CMK (cell line): ENCODE measurements at regions not wholly inside any gene's neighbourhood (a gene's known extent, or its start where the extent isn't known, plus 50 kb on each side); places are given as distances from the start of the nearest gene placed in this dataset.
"Not testable (repeated sequence)": the region's sequence is repeated elsewhere in the genome, so short reads cannot be mapped to it uniquely, and the experiment has no call there.

ENCODE experiments used
- DNase-seq: peaks from one replicate; pipeline ENCODE4 v3.0.0-alpha.2; 2010; ENCODE audit warnings: low read depth

- DNase-seq, result no peak
Observed at GRCh38 chr3:153903430-153903829, 217.8 kb upstream of the ARHGEF26 start.

DNA sequence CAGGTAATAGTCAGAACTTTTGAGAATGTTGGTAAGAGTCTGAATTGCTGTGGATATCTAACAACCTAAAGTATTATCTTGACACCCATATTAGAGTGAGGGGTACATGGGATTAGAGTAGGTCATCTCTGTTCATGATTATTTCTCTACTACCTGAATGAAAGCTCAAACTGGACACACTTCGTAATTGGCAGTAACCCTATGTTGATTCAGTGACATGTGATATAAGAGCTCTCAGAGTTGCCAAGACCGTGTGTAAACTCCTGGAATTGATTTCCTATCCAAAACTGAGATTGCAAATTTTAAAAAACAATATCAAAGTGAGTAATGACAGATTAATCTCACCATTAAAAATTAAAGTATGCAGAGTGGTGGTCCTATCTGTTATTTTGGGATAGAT, 214.8 kb upstream of the ARHGEF26 start:
- DNase-seq, result no peak

DNA sequence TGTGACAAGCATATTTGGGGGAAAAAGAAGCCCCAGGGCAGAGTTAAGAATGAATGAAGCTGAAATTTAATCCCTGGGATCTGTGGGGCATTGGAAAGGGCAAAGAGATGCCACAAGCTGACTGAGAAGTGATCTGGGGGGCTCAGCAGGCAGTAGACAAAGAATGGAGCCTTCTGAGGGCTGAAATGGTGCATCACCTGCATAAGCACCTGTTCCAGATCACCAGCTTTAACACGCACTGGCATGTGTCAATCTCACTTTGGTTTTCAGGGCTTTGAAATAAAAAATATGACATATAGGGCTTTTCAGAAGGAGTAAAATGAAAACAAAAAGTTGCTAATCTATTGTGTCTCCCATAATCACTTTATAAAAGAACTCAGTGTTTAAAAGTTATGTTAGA, 210.8 kb upstream of the ARHGEF26 start:
- no peak for DNase-seq

DNA sequence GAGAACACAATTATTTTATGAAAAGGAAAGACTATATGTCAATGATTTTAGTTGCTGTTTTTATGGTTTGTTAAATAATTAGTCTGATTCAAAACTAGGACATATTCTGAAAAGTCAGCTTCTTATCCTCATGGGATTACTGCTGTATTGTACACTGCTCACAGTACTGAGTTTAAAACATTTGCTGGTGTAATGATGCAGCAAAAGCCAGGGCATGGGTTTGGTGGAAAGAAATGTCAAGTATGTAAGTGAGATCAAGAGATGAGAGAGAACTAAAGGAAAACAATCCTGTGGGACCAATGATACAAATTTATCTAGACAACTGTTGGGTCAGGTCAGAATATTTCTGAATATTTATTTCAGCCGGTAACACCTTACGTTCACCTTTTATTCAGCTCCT, 210.1 kb upstream of the ARHGEF26 start:
- no peak for DNase-seq

DNA sequence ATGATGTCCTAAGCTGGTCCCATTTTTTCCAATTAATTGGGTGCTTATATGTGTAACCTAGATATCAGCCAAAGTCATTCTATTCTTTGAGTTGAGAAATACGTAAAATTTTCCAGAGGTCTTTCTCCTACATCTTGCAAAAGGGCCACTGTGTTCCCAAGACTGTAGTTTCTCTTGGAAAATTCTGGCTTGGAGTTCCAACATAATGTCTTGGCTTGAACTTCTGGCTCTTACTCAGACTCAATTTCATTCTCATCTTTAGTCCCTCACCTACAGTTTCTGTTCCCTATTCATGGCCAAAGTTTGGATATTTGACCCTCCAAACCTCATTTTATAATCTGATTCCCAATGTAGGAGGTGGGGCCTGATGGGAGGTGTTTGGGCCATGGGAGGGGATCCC, 201.4 kb upstream of the ARHGEF26 start:
- DNase-seq, result no peak

DNA sequence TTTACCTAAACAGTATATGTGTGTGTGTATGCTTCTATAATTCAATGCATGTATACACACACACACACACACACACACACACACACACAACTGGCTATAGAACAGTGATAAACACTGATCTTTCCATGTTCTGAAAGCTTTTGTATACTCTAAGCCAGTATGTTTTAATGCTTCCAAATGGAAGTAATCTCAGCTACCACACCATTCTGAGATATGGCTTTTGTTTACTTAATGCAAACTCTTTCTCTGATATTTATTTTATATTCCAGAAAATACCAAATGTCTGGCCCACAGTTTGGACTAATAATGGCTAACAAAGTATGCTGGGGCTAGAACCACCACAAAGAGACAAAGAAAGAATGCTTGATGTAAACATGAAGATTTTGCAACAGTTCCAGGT, 199.4 kb upstream of the ARHGEF26 start:
- no peak for DNase-seq

- no peak for DNase-seq
Observed at GRCh38 chr3:153925841-153926514, 195.2 kb upstream of the ARHGEF26 start.

DNA sequence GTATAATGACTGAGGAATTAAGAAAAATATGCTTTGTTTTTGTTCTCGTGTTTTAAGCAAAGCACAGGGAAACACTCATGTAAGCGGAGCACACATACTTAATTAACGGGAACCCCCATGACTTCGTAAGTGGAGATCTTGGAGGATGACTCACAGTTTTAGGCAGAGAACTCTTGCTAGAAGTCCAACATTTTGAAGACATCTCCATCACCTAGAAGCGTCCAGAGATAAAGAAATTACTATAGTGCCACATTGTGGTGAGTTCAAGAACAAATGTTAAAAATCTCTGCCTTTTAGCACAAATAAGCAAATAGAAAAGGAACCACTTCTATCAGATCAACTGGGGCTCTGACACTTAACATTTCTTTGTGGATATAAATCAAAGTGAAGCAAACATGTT, 194.1 kb upstream of the ARHGEF26 start:
- no peak for DNase-seq

- no peak for DNase-seq
Observed at GRCh38 chr3:153928851-153929250, 192.3 kb upstream of the ARHGEF26 start.

DNA sequence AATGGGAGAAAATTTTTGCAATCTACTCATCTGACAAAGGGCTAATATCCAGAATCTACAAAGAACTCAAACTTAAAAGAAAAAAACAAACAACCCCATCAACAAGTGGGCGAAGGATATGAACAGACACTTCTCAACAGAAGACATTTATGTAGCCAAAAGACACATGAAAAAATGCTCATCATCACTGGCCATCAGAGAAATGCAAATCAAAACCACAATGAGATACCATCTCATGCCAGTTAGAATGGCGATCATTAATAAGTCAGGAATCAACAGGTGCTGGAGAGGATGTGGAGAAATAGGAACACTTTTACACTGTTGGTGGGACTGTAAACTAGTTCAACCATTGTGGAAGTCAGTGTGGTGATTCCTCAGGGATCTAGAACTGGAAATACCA, 187.7 kb upstream of the ARHGEF26 start:
- not testable (repeated sequence) for DNase-seq

- DNase-seq, result no peak
Observed at GRCh38 chr3:153944084-153944483, 177.1 kb upstream of the ARHGEF26 start.

DNA sequence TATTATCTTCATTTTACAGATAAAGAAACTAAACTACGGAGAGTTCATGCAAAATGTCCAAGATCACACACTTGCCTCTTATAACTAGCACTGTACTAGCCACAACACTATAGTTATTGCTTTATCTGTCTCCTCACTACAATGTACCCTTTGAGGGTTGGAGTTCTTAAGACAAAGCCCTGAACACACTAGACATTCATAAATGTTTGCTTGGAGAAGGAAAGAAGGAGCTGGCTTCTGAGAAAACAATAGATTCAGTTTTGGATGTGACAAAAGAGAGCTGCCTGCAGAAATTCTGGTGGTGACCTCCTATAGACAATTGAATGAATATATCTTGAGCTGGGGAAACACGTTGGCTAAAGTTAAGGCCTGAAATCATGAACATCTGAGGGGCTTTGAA, 169.9 kb upstream of the ARHGEF26 start:
- no peak for DNase-seq

DNA sequence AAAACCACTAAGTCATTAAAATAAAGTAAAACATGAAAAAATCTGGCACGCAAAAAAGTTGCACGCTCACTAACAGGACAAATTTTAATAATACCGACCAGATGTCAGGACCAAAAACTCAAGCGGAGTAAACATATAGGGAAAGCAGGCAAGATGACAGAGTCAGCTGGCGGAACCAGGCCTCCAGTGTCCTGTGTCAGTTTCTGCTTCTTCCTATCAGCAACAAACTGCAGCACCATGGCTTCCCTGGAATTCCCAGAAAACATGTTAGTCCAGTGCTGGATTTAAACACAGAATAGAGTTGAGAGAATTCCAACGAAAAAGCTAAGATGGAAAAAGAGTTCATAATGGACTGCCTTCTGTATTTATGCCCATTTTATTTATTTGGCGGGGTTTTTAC, 169.1 kb upstream of the ARHGEF26 start:
- no peak for DNase-seq

DNA sequence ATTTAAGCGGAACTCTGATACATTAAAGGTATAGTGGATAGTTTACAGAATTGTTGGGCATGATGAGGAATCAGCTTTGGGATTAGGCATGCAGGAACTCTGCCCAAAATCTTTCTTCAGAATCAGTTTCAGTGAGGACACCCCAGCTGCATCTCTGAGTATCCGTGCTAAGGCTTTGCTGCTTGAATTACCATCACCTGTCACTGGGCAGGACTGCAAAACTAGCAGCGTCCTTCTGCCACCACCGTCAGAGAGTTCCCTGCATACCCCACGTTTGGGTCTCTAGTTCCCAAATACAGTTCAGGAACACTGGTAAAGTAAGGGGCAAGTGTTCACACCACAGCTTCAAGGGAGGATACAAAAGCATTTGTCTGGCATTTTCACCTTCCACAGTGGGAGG, 164.6 kb upstream of the ARHGEF26 start:
- no peak for DNase-seq

GRCh38 chr3:153957421-153957820, 163.8 kb upstream of the ARHGEF26 start:
- DNase-seq, result no peak

DNA sequence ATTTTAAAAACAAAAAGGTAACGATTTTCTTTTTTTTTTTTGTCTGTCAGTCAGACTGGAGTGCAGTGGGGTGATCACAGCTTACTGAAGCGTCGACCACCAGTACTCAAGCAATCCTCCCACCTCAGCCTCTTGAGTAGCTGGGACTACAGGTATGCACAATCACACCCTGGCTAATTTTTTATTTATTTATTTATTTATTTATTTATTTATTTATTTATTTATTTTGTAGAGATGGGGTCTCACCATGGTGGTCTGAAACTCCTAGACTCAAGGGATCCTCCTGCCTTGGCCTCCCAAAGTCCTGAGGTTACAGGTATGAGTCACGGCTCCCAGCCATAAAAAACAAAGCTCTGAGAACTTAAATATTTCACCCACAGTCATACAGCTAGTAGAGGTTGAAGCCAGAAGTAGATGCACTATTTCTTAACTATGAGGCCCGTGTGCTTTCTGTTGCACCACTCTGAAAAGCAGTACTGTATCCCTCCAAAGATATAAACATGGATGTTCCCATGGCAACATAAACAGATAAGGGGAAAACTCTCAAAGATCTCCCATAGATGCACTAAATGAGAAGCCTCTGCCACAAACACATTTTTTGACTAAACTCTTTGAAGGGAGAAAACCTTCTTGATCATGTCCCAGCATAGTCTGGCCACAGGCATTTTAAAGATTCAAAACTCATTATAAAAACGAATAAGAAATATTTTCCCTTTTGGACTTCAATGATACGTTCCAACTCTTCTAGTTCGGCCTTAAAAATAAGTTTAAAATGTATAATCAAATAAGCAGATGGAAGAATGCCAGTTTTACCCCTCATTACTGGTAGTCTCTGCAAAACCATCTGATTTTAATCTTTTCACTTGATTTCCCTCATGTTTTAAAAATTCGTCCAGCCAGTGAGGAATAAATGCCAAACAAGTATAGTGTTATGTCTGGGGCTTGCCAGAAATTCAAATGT, 162.3 kb upstream of the ARHGEF26 start:
- DNase-seq, result no peak

- DNase-seq, result no peak
Observed at GRCh38 chr3:153960458-153961074, 160.6 kb upstream of the ARHGEF26 start.

DNA sequence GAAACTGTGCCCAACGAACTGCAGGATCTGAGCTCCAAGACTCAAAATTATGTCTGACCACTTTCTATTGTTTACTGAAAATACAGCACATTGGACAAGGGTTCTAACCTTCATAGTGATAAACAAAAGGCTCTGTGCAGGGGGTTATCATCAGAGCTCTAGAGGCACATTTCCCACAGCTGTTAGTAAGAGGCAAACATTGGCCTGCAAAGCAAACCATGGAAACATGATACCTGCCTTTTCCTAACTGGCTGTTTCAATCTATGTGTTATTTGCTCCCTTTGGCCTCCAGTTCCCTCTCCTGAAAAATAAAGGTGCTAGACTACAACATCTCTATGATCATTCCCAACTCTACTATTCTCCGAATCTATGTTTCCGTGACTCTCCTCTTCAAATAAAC, 159.7 kb upstream of the ARHGEF26 start:
- no peak for DNase-seq

DNA sequence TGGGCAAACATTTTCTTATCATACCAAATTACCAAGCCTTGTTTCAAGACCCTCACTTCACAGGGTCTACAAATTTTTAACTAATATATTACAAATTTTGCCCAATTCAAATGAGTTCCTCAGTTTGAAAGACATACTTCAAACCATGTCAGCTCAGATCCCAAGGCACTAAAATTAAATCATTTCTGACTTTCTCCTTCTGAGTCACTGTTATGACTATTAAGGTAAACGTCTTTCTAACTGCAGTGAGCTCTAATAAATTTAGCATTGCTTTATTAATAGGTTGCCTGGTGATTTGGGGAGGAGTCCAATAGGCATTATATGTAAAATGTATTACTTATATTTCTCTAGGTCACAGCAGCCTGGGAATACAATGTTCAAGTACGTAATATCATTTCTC, 158.2 kb upstream of the ARHGEF26 start:
- no peak for DNase-seq

GRCh38 chr3:153967260-153967659, 153.9 kb upstream of the ARHGEF26 start:
- no peak for DNase-seq

GRCh38 chr3:153970047-153970446, 151.1 kb upstream of the ARHGEF26 start:
- DNase-seq, result no peak

- no peak for DNase-seq
Observed at GRCh38 chr3:153970741-153971347, 150.3 kb upstream of the ARHGEF26 start.

- DNase-seq, result no peak
Observed at GRCh38 chr3:153972862-153973261, 148.3 kb upstream of the ARHGEF26 start.
